H1 (cell line): ENCODE measurements at regions not wholly inside any gene's neighbourhood (a gene's known extent, or its start where the extent isn't known, plus 50 kb on each side); places are given as distances from the start of the nearest gene placed in this dataset.

Source experiments
- CTBP2 ChIP-seq: IDR thresholded peaks from 2 replicates; pipeline ENCODE4 v1.7.0; 2011; ENCODE audit warnings: borderline replicate concordance, mild to moderate bottlenecking, moderate library complexity, mixed read lengths, low read length; ENCODE audit not compliant: insufficient read depth, insufficient read length
- EP300 ChIP-seq, 2 experiments: IDR thresholded peaks; 1 replicate in 1 of 2; 2 replicates in 1 of 2; pipeline ENCODE4 v1.6.1; 2011 to 2012; ENCODE audit warnings: low read depth in 2 of 2, low read length in 2 of 2, mild to moderate bottlenecking in 2 of 2, borderline replicate concordance in 1 of 2, inconsistent platforms in 1 of 2, moderate library complexity in 1 of 2
- POU5F1 ChIP-seq: IDR thresholded peaks from 2 replicates; pipeline ENCODE4 v1.6.1; 2011; ENCODE audit warnings: low read depth, mild to moderate bottlenecking, low read length, moderate library complexity
- SIRT6 ChIP-seq: IDR thresholded peaks from one replicate; pipeline ENCODE4 v1.7.1; 2012; ENCODE audit warnings: low read length, inconsistent platforms
- TF ChIP-seq, protein P1 (sequence below): fragments of 300-600 bp; sonication (generic); IDR thresholded peaks from 2 replicates; pipeline ENCODE4 v1.7.1; 2012; ENCODE audit warnings: low read length, moderate library complexity, mild to moderate bottlenecking, inconsistent platforms; ENCODE audit not compliant: insufficient replicate concordance

DNA sequence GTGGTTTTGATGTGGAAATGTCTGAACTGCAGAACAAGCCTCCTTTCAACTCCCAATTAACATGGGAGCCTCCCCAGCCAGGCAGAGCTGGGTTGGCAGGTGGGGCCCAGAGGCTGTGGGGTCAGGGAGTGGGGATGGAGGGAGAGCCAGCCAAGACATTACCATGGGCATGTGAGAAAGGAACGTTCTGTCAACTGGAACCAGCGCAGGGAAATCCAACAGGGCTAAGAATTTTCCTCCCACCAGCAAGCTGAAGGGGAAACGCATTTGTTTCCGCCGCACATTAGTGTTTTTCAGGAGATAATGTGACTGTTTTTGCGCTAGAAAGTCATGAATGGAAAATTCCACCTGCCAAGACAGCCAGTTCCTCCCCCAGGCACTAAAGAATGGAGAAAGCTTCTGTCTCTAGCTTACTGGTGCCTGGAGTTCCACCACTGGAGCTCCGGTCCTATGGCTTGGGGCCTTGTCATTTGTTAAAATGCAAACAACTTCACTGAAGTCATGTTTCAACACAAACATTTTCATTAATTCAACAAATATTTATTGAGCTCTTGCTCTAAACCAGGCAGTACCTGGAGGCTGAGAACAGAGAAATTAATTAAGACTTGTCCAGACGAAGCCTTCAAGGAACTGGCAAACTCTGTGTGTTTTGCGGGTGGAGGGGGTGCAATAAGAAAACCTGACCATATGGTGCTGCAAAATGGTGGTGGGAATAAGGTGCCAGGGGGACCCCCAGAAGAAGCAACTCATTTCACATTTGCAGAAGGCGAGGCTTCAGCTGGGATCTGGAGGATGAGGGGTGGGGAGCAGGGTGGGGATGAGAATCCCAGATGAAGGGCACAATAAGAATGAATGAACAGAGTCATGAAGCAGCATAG is 305.1 kb downstream of the MATN1 start (continued):
- TF ChIP-seq, protein P1, sequence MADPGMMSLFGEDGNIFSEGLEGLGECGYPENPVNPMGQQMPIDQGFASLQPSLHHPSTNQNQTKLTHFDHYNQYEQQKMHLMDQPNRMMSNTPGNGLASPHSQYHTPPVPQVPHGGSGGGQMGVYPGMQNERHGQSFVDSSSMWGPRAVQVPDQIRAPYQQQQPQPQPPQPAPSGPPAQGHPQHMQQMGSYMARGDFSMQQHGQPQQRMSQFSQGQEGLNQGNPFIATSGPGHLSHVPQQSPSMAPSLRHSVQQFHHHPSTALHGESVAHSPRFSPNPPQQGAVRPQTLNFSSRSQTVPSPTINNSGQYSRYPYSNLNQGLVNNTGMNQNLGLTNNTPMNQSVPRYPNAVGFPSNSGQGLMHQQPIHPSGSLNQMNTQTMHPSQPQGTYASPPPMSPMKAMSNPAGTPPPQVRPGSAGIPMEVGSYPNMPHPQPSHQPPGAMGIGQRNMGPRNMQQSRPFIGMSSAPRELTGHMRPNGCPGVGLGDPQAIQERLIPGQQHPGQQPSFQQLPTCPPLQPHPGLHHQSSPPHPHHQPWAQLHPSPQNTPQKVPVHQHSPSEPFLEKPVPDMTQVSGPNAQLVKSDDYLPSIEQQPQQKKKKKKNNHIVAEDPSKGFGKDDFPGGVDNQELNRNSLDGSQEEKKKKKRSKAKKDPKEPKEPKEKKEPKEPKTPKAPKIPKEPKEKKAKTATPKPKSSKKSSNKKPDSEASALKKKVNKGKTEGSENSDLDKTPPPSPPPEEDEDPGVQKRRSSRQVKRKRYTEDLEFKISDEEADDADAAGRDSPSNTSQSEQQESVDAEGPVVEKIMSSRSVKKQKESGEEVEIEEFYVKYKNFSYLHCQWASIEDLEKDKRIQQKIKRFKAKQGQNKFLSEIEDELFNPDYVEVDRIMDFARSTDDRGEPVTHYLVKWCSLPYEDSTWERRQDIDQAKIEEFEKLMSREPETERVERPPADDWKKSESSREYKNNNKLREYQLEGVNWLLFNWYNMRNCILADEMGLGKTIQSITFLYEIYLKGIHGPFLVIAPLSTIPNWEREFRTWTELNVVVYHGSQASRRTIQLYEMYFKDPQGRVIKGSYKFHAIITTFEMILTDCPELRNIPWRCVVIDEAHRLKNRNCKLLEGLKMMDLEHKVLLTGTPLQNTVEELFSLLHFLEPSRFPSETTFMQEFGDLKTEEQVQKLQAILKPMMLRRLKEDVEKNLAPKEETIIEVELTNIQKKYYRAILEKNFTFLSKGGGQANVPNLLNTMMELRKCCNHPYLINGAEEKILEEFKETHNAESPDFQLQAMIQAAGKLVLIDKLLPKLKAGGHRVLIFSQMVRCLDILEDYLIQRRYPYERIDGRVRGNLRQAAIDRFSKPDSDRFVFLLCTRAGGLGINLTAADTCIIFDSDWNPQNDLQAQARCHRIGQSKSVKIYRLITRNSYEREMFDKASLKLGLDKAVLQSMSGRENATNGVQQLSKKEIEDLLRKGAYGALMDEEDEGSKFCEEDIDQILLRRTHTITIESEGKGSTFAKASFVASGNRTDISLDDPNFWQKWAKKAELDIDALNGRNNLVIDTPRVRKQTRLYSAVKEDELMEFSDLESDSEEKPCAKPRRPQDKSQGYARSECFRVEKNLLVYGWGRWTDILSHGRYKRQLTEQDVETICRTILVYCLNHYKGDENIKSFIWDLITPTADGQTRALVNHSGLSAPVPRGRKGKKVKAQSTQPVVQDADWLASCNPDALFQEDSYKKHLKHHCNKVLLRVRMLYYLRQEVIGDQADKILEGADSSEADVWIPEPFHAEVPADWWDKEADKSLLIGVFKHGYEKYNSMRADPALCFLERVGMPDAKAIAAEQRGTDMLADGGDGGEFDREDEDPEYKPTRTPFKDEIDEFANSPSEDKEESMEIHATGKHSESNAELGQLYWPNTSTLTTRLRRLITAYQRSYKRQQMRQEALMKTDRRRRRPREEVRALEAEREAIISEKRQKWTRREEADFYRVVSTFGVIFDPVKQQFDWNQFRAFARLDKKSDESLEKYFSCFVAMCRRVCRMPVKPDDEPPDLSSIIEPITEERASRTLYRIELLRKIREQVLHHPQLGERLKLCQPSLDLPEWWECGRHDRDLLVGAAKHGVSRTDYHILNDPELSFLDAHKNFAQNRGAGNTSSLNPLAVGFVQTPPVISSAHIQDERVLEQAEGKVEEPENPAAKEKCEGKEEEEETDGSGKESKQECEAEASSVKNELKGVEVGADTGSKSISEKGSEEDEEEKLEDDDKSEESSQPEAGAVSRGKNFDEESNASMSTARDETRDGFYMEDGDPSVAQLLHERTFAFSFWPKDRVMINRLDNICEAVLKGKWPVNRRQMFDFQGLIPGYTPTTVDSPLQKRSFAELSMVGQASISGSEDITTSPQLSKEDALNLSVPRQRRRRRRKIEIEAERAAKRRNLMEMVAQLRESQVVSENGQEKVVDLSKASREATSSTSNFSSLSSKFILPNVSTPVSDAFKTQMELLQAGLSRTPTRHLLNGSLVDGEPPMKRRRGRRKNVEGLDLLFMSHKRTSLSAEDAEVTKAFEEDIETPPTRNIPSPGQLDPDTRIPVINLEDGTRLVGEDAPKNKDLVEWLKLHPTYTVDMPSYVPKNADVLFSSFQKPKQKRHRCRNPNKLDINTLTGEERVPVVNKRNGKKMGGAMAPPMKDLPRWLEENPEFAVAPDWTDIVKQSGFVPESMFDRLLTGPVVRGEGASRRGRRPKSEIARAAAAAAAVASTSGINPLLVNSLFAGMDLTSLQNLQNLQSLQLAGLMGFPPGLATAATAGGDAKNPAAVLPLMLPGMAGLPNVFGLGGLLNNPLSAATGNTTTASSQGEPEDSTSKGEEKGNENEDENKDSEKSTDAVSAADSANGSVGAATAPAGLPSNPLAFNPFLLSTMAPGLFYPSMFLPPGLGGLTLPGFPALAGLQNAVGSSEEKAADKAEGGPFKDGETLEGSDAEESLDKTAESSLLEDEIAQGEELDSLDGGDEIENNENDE, result no peak
- TF ChIP-seq SIRT6, result no peak
- TF ChIP-seq CTBP2, result no peak
- no peak for TF ChIP-seq EP300 (IDR thresholded peaks at IDR 0.05; ENCODE audit: borderline replicate concordance in 1 of 2, low read depth in 2 of 2, low read length in 2 of 2)
- TF ChIP-seq POU5F1, result no peak
